Adipocyte (in vitro differentiated cells): ENCODE measurements at regions not wholly inside any gene's neighbourhood (a gene's known extent, or its start where the extent isn't known, plus 50 kb on each side); places are given as distances from the start of the nearest gene placed in this dataset.
"Not testable (repeated sequence)": the region's sequence is repeated elsewhere in the genome, so short reads cannot be mapped to it uniquely, and the experiment has no call there.

Source experiments
- DNase-seq: peaks from one replicate; pipeline ENCODE4 v3.0.0-alpha.2; 2015; ENCODE audit warnings: low read depth
- H3K27me3 ChIP-seq: replicated peaks from 2 replicates; pipeline ENCODE4 v1.7.0; 2013; ENCODE audit warnings: mild to moderate bottlenecking, low read length, moderate library complexity; ENCODE audit not compliant: control insufficient read depth, insufficient read depth
- H3K36me3 ChIP-seq: 2 replicates; pipeline ENCODE4 v1.7.0; 2013; ENCODE audit warnings: low read length, mild to moderate bottlenecking, moderate library complexity; ENCODE audit not compliant: control insufficient read depth, insufficient read depth, severe bottlenecking
- H3K4me1 ChIP-seq: 2 replicates; pipeline ENCODE4 v1.7.0; 2013; ENCODE audit warnings: mild to moderate bottlenecking, low read length, moderate library complexity; ENCODE audit not compliant: control insufficient read depth, insufficient read depth
- H3K4me3 ChIP-seq: 2 replicates; pipeline ENCODE4 v1.7.0; 2013; ENCODE audit warnings: mild to moderate bottlenecking, low read length, moderate library complexity
- H3K9ac ChIP-seq: 2 replicates; pipeline ENCODE4 v1.7.0; 2013; ENCODE audit warnings: mild to moderate bottlenecking, low read length, moderate library complexity
- H3K9me3 ChIP-seq: 2 replicates; pipeline ENCODE4 v1.7.0; 2013; ENCODE audit warnings: mild to moderate bottlenecking, low read length, moderate library complexity; ENCODE audit not compliant: control insufficient read depth

- H3K9ac ChIP-seq = no peak overlapping the region
- DNase-seq = no peak
- no peak overlapping the region for H3K4me3 ChIP-seq
- H3K9me3 ChIP-seq = no peaks in the 10 kb centered on the region
- H3K4me1 ChIP-seq = no peaks in the 10 kb centered on the region
- H3K27me3 ChIP-seq = no peaks in the 10 kb centered on the region
- no peaks in the 10 kb centered on the region for H3K36me3 ChIP-seq
Observed at GRCh38 chr5:21613971-21614488, 1239.1 kb downstream of the CDH12 start.

- no peak overlapping the region for H3K4me3 ChIP-seq
- H3K4me1 ChIP-seq = no peaks in the 10 kb centered on the region
- no peaks in the 10 kb centered on the region for H3K36me3 ChIP-seq
- no peaks in the 10 kb centered on the region for H3K27me3 ChIP-seq
- no peak for DNase-seq
- H3K9ac ChIP-seq = no peak overlapping the region
- H3K9me3 ChIP-seq = no peaks in the 10 kb centered on the region
Observed at GRCh38 chr5:21603796-21604195, 1249.3 kb downstream of the CDH12 start.

- no peak overlapping the region for H3K9ac ChIP-seq
Observed at GRCh38 chr5:21594566-21594965, 1258.6 kb downstream of the CDH12 start.

GRCh38 chr5:21593261-21593660 is 1259.9 kb downstream of the CDH12 start:
- no peak for DNase-seq
- H3K27me3 ChIP-seq = no peaks in the 10 kb centered on the region
- H3K36me3 ChIP-seq = no peaks in the 10 kb centered on the region
- no peaks in the 10 kb centered on the region for H3K9me3 ChIP-seq
- no peak overlapping the region for H3K4me3 ChIP-seq
- H3K4me1 ChIP-seq = no peaks in the 10 kb centered on the region
- H3K9ac ChIP-seq = no peak overlapping the region

More at GRCh38 chr5:21594566-21594965, 1258.6 kb downstream of the CDH12 start:
- no peak for DNase-seq
- no peaks in the 10 kb centered on the region for H3K4me1 ChIP-seq
- no peak overlapping the region for H3K4me3 ChIP-seq
- no peaks in the 10 kb centered on the region for H3K9me3 ChIP-seq
- H3K36me3 ChIP-seq = no peaks in the 10 kb centered on the region
- H3K27me3 ChIP-seq = no peaks in the 10 kb centered on the region

GRCh38 chr5:21581508-21581907 is 1271.6 kb downstream of the CDH12 start:
- H3K4me1 ChIP-seq = no peaks in the 10 kb centered on the region
- H3K9ac ChIP-seq = no peak overlapping the region
- DNase-seq = no peak
- no peaks in the 10 kb centered on the region for H3K27me3 ChIP-seq
- no peak overlapping the region for H3K4me3 ChIP-seq
- no peaks in the 10 kb centered on the region for H3K36me3 ChIP-seq
- H3K9me3 ChIP-seq = no peaks in the 10 kb centered on the region

GRCh38 chr5:21574961-21575360 is 1278.2 kb downstream of the CDH12 start:
- no peak for DNase-seq
- Histone ChIP-seq H3K9me3 (no peaks in the 10 kb centered on the region), H3K27me3 (no peaks in the 10 kb centered on the region), H3K4me3 (no peak overlapping the region), H3K36me3 (no peaks in the 10 kb centered on the region), H3K4me1 (no peaks in the 10 kb centered on the region), H3K9ac (no peak overlapping the region)

GRCh38 chr5:21574438-21574837 is 1278.7 kb downstream of the CDH12 start:
- Histone ChIP-seq H3K9ac (no peak overlapping the region), H3K4me1 (no peaks in the 10 kb centered on the region), H3K36me3 (no peaks in the 10 kb centered on the region), H3K4me3 (peak overlapping the region; percentile 43), H3K9me3 (no peaks in the 10 kb centered on the region), H3K27me3 (no peaks in the 10 kb centered on the region)
- no peak for DNase-seq

GRCh38 chr5:21573416-21574314 is 1279.5 kb downstream of the CDH12 start:
- DNase-seq = no peak
- no peaks in the 10 kb centered on the region for H3K27me3 ChIP-seq
- H3K9me3 ChIP-seq = no peaks in the 10 kb centered on the region
- no peak overlapping the region for H3K4me3 ChIP-seq
- H3K9ac ChIP-seq = no peak overlapping the region
- H3K4me1 ChIP-seq = no peaks in the 10 kb centered on the region
- H3K36me3 ChIP-seq = no peaks in the 10 kb centered on the region

GRCh38 chr5:21571196-21571595 is 1281.9 kb downstream of the CDH12 start:
- not testable (repeated sequence) for H3K4me1 ChIP-seq, H3K36me3 ChIP-seq, H3K9me3 ChIP-seq, H3K27me3 ChIP-seq, H3K4me3 ChIP-seq, DNase-seq, H3K9ac ChIP-seq

GRCh38 chr5:21559109-21559508 is 1294.0 kb downstream of the CDH12 start:
- peak; percentile 15 for DNase-seq
- H3K9me3 ChIP-seq, H3K4me3 ChIP-seq, H3K36me3 ChIP-seq, H3K9ac ChIP-seq, H3K27me3 ChIP-seq, H3K4me1 ChIP-seq: not testable (repeated sequence)

- H3K27me3 ChIP-seq, H3K36me3 ChIP-seq, H3K4me3 ChIP-seq, DNase-seq, H3K9me3 ChIP-seq, H3K4me1 ChIP-seq, H3K9ac ChIP-seq: not testable (repeated sequence)
Observed at GRCh38 chr5:21552263-21552662, 1300.9 kb downstream of the CDH12 start.
